ENCODE measurements at regions not wholly inside any gene's neighbourhood (a gene's known extent, or its start where the extent isn't known, plus 50 kb on each side); places are given as distances from the start of the nearest gene placed in this dataset.

DNA sequence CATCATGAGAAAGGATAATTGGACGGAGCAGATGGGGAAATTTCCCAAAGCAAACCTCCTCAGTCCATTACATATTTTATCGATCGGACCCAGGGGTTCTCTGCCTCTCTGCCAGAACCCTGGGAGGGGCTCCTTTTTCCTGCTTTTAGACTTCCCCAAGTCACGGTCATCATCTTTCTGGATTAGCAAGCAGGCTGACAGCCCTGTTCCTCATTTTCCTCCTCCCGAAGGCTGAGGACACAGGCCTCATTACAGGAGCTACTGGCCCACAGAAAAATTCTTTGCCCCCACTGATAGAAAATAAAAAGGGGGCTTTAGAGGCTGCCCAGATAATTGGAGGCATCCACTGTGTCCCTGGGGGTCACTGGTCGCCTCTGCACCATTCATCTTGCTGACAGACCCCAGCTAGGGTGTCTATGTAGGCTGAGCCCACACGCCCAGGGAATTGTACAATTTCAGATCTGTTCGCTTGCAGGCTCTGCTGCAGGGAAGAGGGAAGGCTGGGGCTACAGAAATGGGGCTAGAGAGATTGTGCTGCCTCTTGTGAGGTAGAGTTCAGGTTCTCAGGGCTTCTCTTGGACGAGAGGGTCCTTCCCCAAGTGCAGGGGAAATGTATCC, 125.7 kb upstream of the SDK1 start:
- Histone ChIP-seq H3K36me3 (ENCODE audit: low read depth, low read length) (no peaks in the 10 kb centered on the region), H2AFZ (ENCODE audit: low read length) (no peak overlapping the region), H3K4me1 (ENCODE audit: insufficient read depth, low read length) (no peaks in the 10 kb centered on the region), H3K79me2 (ENCODE audit: low read length) (no peaks in the 10 kb centered on the region), H3K9ac (ENCODE audit: low read length) (no peak overlapping the region), H3K27ac (ENCODE audit: low read length) (no peak overlapping the region), H3K9me3 (ENCODE audit: low read length) (no peaks in the 10 kb centered on the region), H3F3A (ENCODE audit: low read length, unreplicated experiment) (no peaks in the 10 kb centered on the region), H3K27me3 (ENCODE audit: low read length) (peaks cover 12% of the 10 kb centered on the region), H4K20me1 (ENCODE audit: low read length) (no peaks in the 10 kb centered on the region), H3K9me2 (replicated peaks; ENCODE audit: low read length) (no peaks in the 10 kb centered on the region), H3K4me2 (ENCODE audit: low read length) (no peak overlapping the region), H3K4me3 (ENCODE audit: low read length) (no peak overlapping the region)
- intact Hi-C loops (cut with micrococcal nuclease): no loop called here
- ChIA-PET CTCF (interaction anchor here (0.7 kb wide), 1 partner anchor 19 kb away, joined by 8 read pairs; no protein-coding TSS in a partner anchor), POLR2A (ENCODE audit: unreplicated experiment) (no interaction called here)
- no TSS peak for BruUV-seq (replicated peaks)
- TF ChIP-seq EZH2phosphoT487 (IDR thresholded peaks at IDR 0.05; ENCODE audit: borderline replicate concordance, low read length): no peak
- no peak for TF ChIP-seq EZH2 (IDR thresholded peaks at IDR 0.05; ENCODE audit: low read length, unreplicated experiment)
- TF ChIP-seq, protein P1, sequence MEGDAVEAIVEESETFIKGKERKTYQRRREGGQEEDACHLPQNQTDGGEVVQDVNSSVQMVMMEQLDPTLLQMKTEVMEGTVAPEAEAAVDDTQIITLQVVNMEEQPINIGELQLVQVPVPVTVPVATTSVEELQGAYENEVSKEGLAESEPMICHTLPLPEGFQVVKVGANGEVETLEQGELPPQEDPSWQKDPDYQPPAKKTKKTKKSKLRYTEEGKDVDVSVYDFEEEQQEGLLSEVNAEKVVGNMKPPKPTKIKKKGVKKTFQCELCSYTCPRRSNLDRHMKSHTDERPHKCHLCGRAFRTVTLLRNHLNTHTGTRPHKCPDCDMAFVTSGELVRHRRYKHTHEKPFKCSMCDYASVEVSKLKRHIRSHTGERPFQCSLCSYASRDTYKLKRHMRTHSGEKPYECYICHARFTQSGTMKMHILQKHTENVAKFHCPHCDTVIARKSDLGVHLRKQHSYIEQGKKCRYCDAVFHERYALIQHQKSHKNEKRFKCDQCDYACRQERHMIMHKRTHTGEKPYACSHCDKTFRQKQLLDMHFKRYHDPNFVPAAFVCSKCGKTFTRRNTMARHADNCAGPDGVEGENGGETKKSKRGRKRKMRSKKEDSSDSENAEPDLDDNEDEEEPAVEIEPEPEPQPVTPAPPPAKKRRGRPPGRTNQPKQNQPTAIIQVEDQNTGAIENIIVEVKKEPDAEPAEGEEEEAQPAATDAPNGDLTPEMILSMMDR (conservative IDR thresholded peaks at IDR 0.05; ENCODE audit: low read depth, low read length): no peak
- ATAC-seq (no peak), DNase-seq (no peak)

DNA sequence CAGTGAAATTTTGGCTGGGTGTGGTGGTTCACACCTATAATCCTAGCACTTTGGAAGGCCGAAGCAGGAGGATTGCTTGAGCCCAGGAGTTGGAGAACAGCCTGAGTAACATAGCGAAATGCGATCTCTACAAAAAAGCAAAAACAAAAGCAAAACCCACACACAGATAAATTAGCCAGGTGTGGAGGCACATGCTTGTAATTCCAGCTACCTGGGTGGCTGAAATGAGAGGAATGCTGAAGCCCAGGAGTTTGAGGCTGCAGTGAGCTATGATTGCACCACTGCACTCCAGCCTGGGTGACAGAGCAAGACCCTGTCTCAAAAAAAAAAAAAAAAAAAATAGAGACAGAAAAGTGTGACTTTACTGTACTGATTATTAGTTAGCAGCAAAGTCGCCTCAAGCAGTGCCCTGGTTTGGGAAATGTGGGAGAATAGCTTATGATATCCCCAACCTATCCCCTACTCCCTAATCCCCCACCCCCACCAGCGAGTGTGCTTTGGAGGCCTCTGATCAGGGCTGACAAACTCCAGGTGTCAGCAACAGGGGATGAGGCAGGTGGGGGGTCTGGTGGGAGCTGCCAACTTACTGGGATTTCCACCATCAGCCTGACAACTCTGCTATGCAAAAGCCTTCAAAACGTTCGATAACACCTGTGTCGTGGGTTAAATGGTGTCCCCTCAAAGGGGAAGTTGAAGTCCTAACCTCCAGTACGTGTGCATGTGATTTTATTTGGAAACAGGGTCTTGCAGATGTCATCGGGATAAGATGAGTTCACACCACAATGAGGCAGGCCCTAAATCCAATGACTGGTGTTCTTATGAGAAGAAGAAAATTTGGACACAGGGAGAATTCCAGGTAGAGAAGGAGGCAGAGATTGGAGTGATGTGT, 124.7 kb upstream of the SDK1 start:
- Histone ChIP-seq H3K4me1 (ENCODE audit: insufficient read depth, low read length) (no peaks in the 10 kb centered on the region), H3F3A (ENCODE audit: low read length, unreplicated experiment) (no peaks in the 10 kb centered on the region), H3K4me2 (ENCODE audit: low read length) (no peak overlapping the region), H3K36me3 (ENCODE audit: low read depth, low read length) (no peaks in the 10 kb centered on the region), H3K79me2 (ENCODE audit: low read length) (no peaks in the 10 kb centered on the region), H3K27ac (ENCODE audit: low read length) (no peak overlapping the region), H3K9me3 (ENCODE audit: low read length) (no peaks in the 10 kb centered on the region), H3K9me2 (replicated peaks; ENCODE audit: low read length) (no peaks in the 10 kb centered on the region), H3K27me3 (ENCODE audit: low read length) (peaks cover 12% of the 10 kb centered on the region), H2AFZ (ENCODE audit: low read length) (no peak overlapping the region), H3K9ac (ENCODE audit: low read length) (no peak overlapping the region), H4K20me1 (ENCODE audit: low read length) (no peaks in the 10 kb centered on the region), H3K4me3 (ENCODE audit: low read length) (no peak overlapping the region)
- ATAC-seq (no peak), DNase-seq (no peak)
- TF ChIP-seq EZH2phosphoT487 (IDR thresholded peaks at IDR 0.05; ENCODE audit: borderline replicate concordance, low read length) (no peak), EZH2 (IDR thresholded peaks at IDR 0.05; ENCODE audit: low read length, unreplicated experiment) (no peak)
- TF ChIP-seq, protein P1 (conservative IDR thresholded peaks at IDR 0.05; ENCODE audit: low read depth, low read length): no peak
- BruUV-seq (replicated peaks): no TSS peak
- POLR2A ChIA-PET (ENCODE audit: unreplicated experiment): no interaction called here
- CTCF ChIA-PET: no interaction called here
- intact Hi-C loops (cut with micrococcal nuclease): no loop called here

DNA sequence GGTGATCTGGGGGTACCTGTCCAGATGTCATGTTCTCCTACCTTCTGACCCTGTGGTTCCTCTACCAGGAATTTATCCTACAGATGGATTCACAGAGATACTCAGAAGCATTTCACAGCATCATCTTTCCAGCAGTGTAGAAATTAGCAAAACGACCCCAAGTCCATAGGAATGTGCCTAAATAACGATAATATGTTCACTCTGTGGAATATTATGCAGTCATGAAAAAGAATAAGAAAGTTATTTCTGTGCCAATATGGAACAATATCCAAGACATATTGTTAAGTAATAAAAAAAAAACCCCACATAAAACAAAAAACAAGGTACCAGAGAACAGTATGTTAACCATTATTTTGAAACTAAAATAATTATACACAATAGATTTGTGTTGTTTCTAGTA, 123.8 kb upstream of the SDK1 start:
- ATAC-seq (no peak), DNase-seq (no peak)
- CTCF ChIA-PET: no interaction called here
- no peaks in the 10 kb centered on the region for H3K9me3 ChIP-seq (ENCODE audit: low read length)
- intact Hi-C loops (cut with micrococcal nuclease): no loop called here
- no peak overlapping the region for H3K4me2 ChIP-seq (ENCODE audit: low read length)
- no peak overlapping the region for H3K27ac ChIP-seq (ENCODE audit: low read length)
- no peak overlapping the region for H3K9ac ChIP-seq (ENCODE audit: low read length)
- no peaks in the 10 kb centered on the region for H3K36me3 ChIP-seq (ENCODE audit: low read depth, low read length)
- H3K4me3 ChIP-seq (ENCODE audit: low read length): no peak overlapping the region
- no peak overlapping the region for H2AFZ ChIP-seq (ENCODE audit: low read length)
- no peaks in the 10 kb centered on the region for H3K9me2 ChIP-seq (replicated peaks; ENCODE audit: low read length)
- no peaks in the 10 kb centered on the region for H3K4me1 ChIP-seq (ENCODE audit: insufficient read depth, low read length)
- H3K79me2 ChIP-seq (ENCODE audit: low read length): no peaks in the 10 kb centered on the region
- H4K20me1 ChIP-seq (ENCODE audit: low read length): no peaks in the 10 kb centered on the region
- peaks cover 12% of the 10 kb centered on the region for H3K27me3 ChIP-seq (ENCODE audit: low read length)
- no TSS peak for BruUV-seq (replicated peaks)
- no peak for TF ChIP-seq EZH2phosphoT487 (IDR thresholded peaks at IDR 0.05; ENCODE audit: borderline replicate concordance, low read length)
- TF ChIP-seq, protein P1 (conservative IDR thresholded peaks at IDR 0.05; ENCODE audit: low read depth, low read length): no peak
- no peak for TF ChIP-seq EZH2 (IDR thresholded peaks at IDR 0.05; ENCODE audit: low read length, unreplicated experiment)
- POLR2A ChIA-PET (ENCODE audit: unreplicated experiment): no interaction called here
- no peaks in the 10 kb centered on the region for H3F3A ChIP-seq (ENCODE audit: low read length, unreplicated experiment)

Data from PC-3 (cell line).